Body of pancreas (tissue), 4 donors: ENCODE measurements at regions not wholly inside any gene's neighbourhood (a gene's known extent, or its start where the extent isn't known, plus 50 kb on each side); places are given as distances from the start of the nearest gene placed in this dataset.

Experiments used
- CTCF ChIP-seq, 7 experiments: fragments of 450-650 bp in 4 of 7; fragments of 200-600 bp in 3 of 7; sonication (generic) in 3 of 7; IDR thresholded peaks; one replicate each; pipeline ENCODE4 v1.5.1; 2016 to 2019; ENCODE audit warnings: antibody characterized with exemption in 7 of 7
- POLR2A ChIP-seq, 3 donors: fragments of 450-650 bp; IDR thresholded peaks; one replicate each; pipeline ENCODE4 v1.6.1; 2016; ENCODE audit warnings: antibody characterized with exemption in 3 of 3, mild to moderate bottlenecking in 2 of 3

- TF ChIP-seq CTCF (IDR thresholded peaks at IDR 0.05) (no peak), POLR2A (IDR thresholded peaks at IDR 0.05) (no peak)
These were observed 71.8 kb upstream of the TP53I11 start for GRCh38 chr11:45022294-45023064.
